Liver (tissue), 8 donors: ENCODE measurements at regions not wholly inside any gene's neighbourhood (a gene's known extent, or its start where the extent isn't known, plus 50 kb on each side); places are given as distances from the start of the nearest gene placed in this dataset.

Experiments used
- DNase-seq: peaks from one replicate; pipeline ENCODE4 v3.0.0-alpha.2; 2017; ENCODE audit warnings: low spot score
- H3K27ac ChIP-seq, 2 donors: one replicate each; pipeline ENCODE4 v1.7.0; 2013; ENCODE audit warnings: inconsistent platforms in 2 of 2, low read length in 2 of 2, control low read depth in 1 of 2, low read depth in 1 of 2, mild to moderate bottlenecking in 1 of 2
- H3K27me3 ChIP-seq, 4 donors: one replicate each; pipeline versions ENCODE4 v1.6.1 to v1.7.0; 2013; ENCODE audit warnings: low read length in 3 of 4, inconsistent platforms in 1 of 4, mild to moderate bottlenecking in 1 of 4, moderate library complexity in 1 of 4; ENCODE audit not compliant: control insufficient read depth in 4 of 4, insufficient read depth in 4 of 4
- H3K36me3 ChIP-seq, 4 donors: one replicate each; pipeline versions ENCODE4 v1.6.1 to v1.7.0; 2013; ENCODE audit warnings: low read length in 3 of 4, mild to moderate bottlenecking in 3 of 4, low read depth in 1 of 4, moderate library complexity in 1 of 4; ENCODE audit not compliant: control insufficient read depth in 4 of 4, insufficient read depth in 3 of 4
- H3K4me1 ChIP-seq, 4 donors: one replicate each; pipeline versions ENCODE4 v1.6.1 to v1.7.0; 2013; ENCODE audit warnings: low read length in 3 of 4, mild to moderate bottlenecking in 3 of 4, moderate library complexity in 1 of 4; ENCODE audit not compliant: control insufficient read depth in 4 of 4, insufficient read depth in 4 of 4
- H3K4me3 ChIP-seq, 3 donors: one replicate each; pipeline versions ENCODE4 v1.6.1 to v1.7.0; 2013; ENCODE audit warnings: low read length in 3 of 3, control low read depth in 1 of 3, low read depth in 1 of 3, mild to moderate bottlenecking in 1 of 3
- H3K9ac ChIP-seq, 2 donors: one replicate each; pipeline ENCODE4 v1.7.0; 2013; ENCODE audit warnings: low read length in 2 of 2, mild to moderate bottlenecking in 2 of 2, moderate library complexity in 2 of 2, control low read depth in 1 of 2, low read depth in 1 of 2
- H3K9me3 ChIP-seq, 4 donors: one replicate each; pipeline versions ENCODE4 v1.6.1 to v1.7.0; 2013; ENCODE audit warnings: low read length in 3 of 4; ENCODE audit not compliant: control insufficient read depth in 4 of 4
- ATF3 ChIP-seq: IDR thresholded peaks from 2 replicates; pipeline ENCODE4 v1.6.1; 2016; ENCODE audit warnings: antibody characterized with exemption
- CTCF ChIP-seq: fragments of 150-350 bp; IDR thresholded peaks from 2 replicates; pipeline ENCODE4 v1.5.1; 2017; ENCODE audit warnings: improper control_type of control experiment, low read depth, low read length; ENCODE audit not compliant: missing input control
- EGR1 ChIP-seq, 2 donors: IDR thresholded peaks; 2 replicates each; pipeline ENCODE4 v1.6.1; 2016 to 2018; ENCODE audit warnings: antibody characterized with exemption in 2 of 2, low read depth in 2 of 2
- FOXA1 ChIP-seq: IDR thresholded peaks from 2 replicates; pipeline ENCODE4 v1.6.1; 2016; ENCODE audit warnings: antibody characterized with exemption
- FOXA2 ChIP-seq: IDR thresholded peaks from 2 replicates; pipeline ENCODE4 v1.6.1; 2016; ENCODE audit warnings: antibody characterized with exemption
- GABPA ChIP-seq, 2 donors: IDR thresholded peaks in 1 of 2; conservative IDR thresholded peaks in 1 of 2; 2 replicates each; pipeline ENCODE4 v1.6.1; 2016; ENCODE audit warnings: antibody characterized with exemption in 2 of 2, mild to moderate bottlenecking in 1 of 2, moderate library complexity in 1 of 2
- HNF4A ChIP-seq, 2 donors: conservative IDR thresholded peaks; 2 replicates each; pipeline ENCODE4 v1.6.1; 2016; ENCODE audit warnings: antibody characterized with exemption in 2 of 2, mild to moderate bottlenecking in 2 of 2
- MAX ChIP-seq: IDR thresholded peaks from 2 replicates; pipeline ENCODE4 v1.6.1; 2016; ENCODE audit warnings: antibody characterized with exemption
- NR2F2 ChIP-seq: IDR thresholded peaks from 2 replicates; pipeline ENCODE4 v1.6.1; 2016; ENCODE audit warnings: antibody characterized with exemption
- RAD21 ChIP-seq, 2 donors: IDR thresholded peaks; 2 replicates each; pipeline ENCODE4 v1.6.1; 2016; ENCODE audit warnings: antibody characterized with exemption in 2 of 2, mild to moderate bottlenecking in 2 of 2
- REST ChIP-seq: IDR thresholded peaks from 2 replicates; pipeline ENCODE4 v1.6.1; 2016; ENCODE audit warnings: antibody characterized with exemption, mild to moderate bottlenecking
- RXRA ChIP-seq, 2 donors: IDR thresholded peaks; 2 replicates each; pipeline ENCODE4 v1.6.1; 2017 to 2018; ENCODE audit warnings: antibody characterized with exemption in 2 of 2, mild to moderate bottlenecking in 1 of 2
- SP1 ChIP-seq: IDR thresholded peaks from 2 replicates; pipeline ENCODE4 v1.6.1; 2018; ENCODE audit warnings: antibody characterized with exemption, mild to moderate bottlenecking
- TAF1 ChIP-seq: conservative IDR thresholded peaks from 2 replicates; pipeline ENCODE4 v1.6.1; 2016; ENCODE audit warnings: antibody characterized with exemption, mild to moderate bottlenecking
- YY1 ChIP-seq: IDR thresholded peaks from 2 replicates; pipeline ENCODE4 v1.6.1; 2016; ENCODE audit warnings: antibody characterized with exemption, mild to moderate bottlenecking
- ZBTB33 ChIP-seq: IDR thresholded peaks from 2 replicates; pipeline ENCODE4 v1.6.1; 2016; ENCODE audit warnings: antibody characterized with exemption
- WGBS: extraction: QIAGEN DNeasy Blood & Tissue Kit; methylation state at CpG from one replicate; pipeline ENCODE4 v1.1.7; 2013; 5-methylcytosine and 5-hydroxymethylcytosine counted together
- donor health status: healthy.
- donor health status: healthy.
- donor health status: healthy.
- donor health status: healthy.
- donor health status: healthy.

DNA sequence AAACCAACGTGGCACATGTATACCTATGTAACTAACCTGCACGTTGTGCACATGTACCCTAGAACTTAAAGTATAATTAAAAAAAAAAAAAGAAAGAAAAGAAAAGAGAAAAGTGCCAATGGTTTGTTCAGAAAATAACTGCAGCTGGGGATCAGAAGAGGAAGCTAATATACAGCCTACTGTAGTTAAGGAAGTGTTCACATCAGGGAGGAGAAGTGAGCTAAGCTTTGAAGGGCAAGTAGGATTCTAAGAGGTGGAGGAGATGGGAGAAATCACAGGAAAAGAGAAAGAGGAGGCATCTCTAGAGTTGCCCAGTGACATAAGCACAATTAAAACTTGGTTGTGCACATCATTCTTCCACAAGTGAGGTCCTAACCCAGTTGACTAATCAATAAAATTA lies 214.4 kb upstream of the DTNBP1 start (continued):
- TF ChIP-seq MAX = no peak
- no peak for TF ChIP-seq RXRA (IDR thresholded peaks at IDR 0.05)
- TF ChIP-seq YY1 = no peak

GRCh38 chr6:15876406-15876805 lies 213.6 kb upstream of the DTNBP1 start:
- H3K4me3 ChIP-seq = no peak overlapping the region
- 74% methylated on average over 3 of the region's 3 CpGs for WGBS
- H3K36me3 ChIP-seq = no peaks in the 10 kb centered on the region
- H3K9me3 ChIP-seq = no peaks in the 10 kb centered on the region
- TF ChIP-seq FOXA1 = no peak
- no peak for TF ChIP-seq YY1
- TF ChIP-seq FOXA2 = no peak
- no peak for TF ChIP-seq EGR1 (IDR thresholded peaks at IDR 0.05; ENCODE audit: low read depth in 2 of 2)
- no peak overlapping the region for H3K9ac ChIP-seq
- no peaks in the 10 kb centered on the region for H3K27me3 ChIP-seq
- H3K4me1 ChIP-seq = no peaks in the 10 kb centered on the region
- DNase-seq = no peak
- no peak overlapping the region for H3K27ac ChIP-seq

DNA sequence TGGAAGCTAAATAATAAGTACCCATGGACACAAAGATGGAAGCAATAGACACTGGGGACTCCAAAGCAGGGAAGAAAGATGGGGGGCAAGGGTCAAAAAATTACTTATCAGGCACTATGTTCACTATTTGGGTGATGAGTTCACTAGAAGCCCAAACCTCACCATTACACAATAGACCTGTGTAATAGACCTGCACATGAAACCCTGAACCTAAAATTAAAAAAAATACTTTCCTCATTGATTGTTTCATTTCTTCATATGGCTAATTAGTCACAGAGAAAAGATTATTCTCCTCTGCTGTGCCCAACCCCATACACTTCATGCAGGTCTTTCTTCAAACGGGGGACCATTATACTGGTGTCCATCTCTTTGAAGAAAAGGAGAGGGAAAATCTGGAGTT lies 213.0 kb upstream of the DTNBP1 start:
- no peak overlapping the region for H3K27ac ChIP-seq
- no peak overlapping the region for H3K9ac ChIP-seq
- no peaks in the 10 kb centered on the region for H3K36me3 ChIP-seq
- H3K27me3 ChIP-seq = no peaks in the 10 kb centered on the region
- DNase-seq = no peak
- no peak overlapping the region for H3K4me3 ChIP-seq
- H3K9me3 ChIP-seq = no peaks in the 10 kb centered on the region
- TF ChIP-seq ZBTB33 = no peak
- no peak for TF ChIP-seq MAX
- WGBS = 78% methylated on average over 1 of the region's 1 CpG
- H3K4me1 ChIP-seq = no peaks in the 10 kb centered on the region

DNA sequence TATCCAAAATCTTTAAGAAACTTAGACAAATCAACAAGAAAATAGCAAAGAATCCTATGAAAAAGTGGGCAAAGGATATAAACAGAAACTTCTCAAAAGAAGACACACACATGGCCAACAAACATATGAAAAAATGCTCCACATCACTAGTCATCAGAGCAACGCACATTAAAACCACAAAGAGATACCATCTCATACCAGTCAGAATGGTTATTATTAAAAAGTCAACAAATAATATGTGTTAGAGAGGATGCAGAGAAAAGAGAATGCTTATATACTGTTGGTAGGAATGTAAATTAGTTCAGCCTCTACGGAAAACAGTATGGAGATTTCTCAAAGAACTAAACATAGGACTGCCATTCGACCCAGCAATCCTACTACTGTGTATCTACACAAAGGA lies 212.0 kb upstream of the DTNBP1 start:
- no peak overlapping the region for H3K27ac ChIP-seq
- no peak for DNase-seq
- H3K36me3 ChIP-seq = no peaks in the 10 kb centered on the region
- 75% methylated on average over 3 of the region's 3 CpGs for WGBS
- no peaks in the 10 kb centered on the region for H3K27me3 ChIP-seq
- no peaks in the 10 kb centered on the region for H3K4me1 ChIP-seq
- no peak overlapping the region for H3K4me3 ChIP-seq
- H3K9me3 ChIP-seq = no peaks in the 10 kb centered on the region
- no peak overlapping the region for H3K9ac ChIP-seq
- TF ChIP-seq TAF1 (no peak), CTCF (no peak), FOXA1 (no peak), SP1 (no peak), ATF3 (no peak), FOXA2 (no peak), REST (no peak), RXRA (IDR thresholded peaks at IDR 0.05) (no peak), HNF4A (conservative IDR thresholded peaks at IDR 0.05) (no peak), GABPA (IDR thresholded peaks at IDR 0.05 in 1 of 2, conservative IDR thresholded peaks at IDR 0.05 in 1 of 2) (no peak), YY1 (no peak), EGR1 (IDR thresholded peaks at IDR 0.05; ENCODE audit: low read depth in 2 of 2) (no peak), NR2F2 (no peak), ZBTB33 (no peak), RAD21 (IDR thresholded peaks at IDR 0.05) (no peak)
